CD4-positive, alpha-beta T cell treated with Interleukin-1 beta for 1 hour (primary cell): ENCODE measurements at regions not wholly inside any gene's neighbourhood (a gene's known extent, or its start where the extent isn't known, plus 50 kb on each side); places are given as distances from the start of the nearest gene placed in this dataset.

Experiments
- DNase-seq, 2 donors: peaks; one replicate each; pipeline ENCODE4 v3.0.0-alpha.2; 2020 to 2022

DNA sequence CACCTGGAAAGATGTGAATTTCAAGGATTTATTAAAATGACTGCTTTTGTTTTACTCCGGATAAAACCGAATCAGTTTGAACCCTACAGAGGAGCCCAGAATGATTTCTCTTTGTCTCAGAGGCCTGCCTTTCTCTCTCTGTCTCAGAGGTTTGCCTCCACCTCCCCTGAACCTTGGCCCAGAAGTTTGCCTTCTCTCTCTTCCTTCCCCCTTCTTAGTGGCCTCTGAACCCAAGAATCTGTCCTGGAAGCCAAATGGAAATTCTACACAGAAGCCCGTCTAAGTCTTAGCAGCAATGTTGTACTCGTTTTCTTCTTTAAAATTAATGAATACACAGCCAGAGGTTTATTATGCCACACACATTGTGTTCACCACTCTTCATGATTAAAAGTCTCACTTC lies 200.7 kb downstream of the SOCS6 start:
- no peak for DNase-seq

- no peak for DNase-seq
Measured at GRCh38 chr18:70469916-70470315, 181.1 kb downstream of the SOCS6 start.

DNA sequence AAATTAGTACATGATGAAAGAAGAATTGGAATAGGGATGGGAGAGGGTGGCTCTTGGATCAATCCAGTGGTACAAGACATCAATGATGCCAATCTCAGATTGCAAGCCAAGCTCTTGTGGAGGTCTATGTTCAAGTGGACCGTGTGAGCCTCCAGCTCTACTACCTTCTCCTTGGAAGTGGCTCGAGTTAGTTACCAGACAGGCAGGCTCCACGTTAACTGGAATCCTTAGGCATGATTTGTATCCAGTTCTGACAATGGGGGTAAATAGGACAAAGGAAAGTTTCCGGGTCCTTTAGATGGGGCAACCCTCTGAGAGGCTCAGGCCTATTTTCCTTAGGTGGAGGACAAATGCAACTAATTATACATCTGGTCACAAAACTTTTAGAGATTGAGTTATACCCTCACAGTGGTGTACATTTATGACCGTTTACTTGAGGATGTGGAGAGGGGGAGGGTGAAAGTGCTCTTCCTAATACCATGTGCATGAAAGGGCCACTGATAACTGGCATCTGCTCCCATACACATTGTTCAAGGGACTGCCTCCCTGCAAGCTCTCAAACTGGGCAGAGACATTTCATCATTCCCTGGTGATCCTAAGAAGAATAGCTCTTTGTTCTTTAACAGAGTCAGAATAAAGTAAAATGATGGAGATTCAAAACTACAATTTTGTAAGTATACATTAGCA lies 180.2 kb downstream of the SOCS6 start:
- no peak for DNase-seq

DNA sequence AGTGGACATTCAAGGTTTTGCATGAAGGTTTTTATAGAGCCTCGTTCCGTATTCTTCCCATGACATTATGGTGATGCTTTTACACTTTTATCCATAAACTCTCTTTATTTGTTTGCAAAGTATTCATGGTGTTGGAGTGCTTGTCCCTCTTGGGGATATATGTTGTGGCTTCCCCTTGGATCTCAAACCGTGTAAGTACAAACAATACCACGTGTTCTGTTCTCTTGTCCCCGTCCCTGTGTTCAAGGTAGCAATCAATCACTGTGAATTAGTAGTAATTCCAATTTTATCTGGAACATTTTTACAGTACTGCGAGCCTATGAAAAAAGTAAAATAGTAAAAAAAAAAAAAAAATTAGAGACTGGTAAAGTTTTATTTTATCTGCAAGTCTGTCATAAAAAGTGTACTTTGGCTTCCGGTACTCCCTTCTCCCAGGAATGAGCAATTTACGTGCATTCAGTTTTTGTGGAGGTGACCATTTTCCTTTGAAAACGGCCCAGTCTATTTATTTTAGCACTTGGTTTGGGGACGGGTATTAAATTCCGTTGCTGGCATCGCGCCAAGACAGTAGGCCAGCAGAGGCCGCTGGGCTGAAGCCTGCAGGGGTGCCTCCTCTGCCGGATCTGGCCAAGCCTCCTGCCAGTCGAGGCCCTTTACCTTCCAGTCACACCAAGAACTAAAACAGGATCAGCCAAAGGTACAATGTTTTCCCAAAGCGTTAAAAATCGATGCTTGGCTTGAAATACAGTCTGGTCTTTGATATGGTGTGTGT lies 175.7 kb downstream of the SOCS6 start:
- DNase-seq, result peak; percentile 5 to 40

GRCh38 chr18:70463085-70463484 lies 174.2 kb downstream of the SOCS6 start:
- no peak for DNase-seq

- no peak for DNase-seq
Measured at GRCh38 chr18:70462078-70462439, 173.2 kb downstream of the SOCS6 start.

GRCh38 chr18:70461323-70462077 lies 172.7 kb downstream of the SOCS6 start:
- DNase-seq, result no peak

GRCh38 chr18:70459731-70460130 lies 170.9 kb downstream of the SOCS6 start:
- DNase-seq, result no peak

DNA sequence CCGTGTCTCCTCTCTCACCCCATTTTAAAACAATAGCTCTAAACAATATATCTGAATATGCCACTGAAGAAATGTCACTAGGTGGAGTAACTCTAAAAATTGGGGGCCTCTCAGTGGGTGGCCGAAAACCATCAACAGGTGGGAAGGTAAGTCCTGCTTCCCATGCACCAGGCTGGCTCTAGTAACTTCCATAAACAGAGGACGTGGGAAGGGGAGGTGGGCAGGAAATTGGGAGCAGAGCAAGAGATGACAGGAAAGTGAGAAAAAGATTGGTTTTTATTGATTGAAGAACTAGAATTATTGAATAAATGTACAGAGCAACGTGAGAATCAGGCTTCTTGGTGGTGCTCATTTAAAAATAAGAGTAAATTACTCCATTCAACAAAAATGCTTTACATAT lies 170.4 kb downstream of the SOCS6 start:
- DNase-seq, result no peak

DNA sequence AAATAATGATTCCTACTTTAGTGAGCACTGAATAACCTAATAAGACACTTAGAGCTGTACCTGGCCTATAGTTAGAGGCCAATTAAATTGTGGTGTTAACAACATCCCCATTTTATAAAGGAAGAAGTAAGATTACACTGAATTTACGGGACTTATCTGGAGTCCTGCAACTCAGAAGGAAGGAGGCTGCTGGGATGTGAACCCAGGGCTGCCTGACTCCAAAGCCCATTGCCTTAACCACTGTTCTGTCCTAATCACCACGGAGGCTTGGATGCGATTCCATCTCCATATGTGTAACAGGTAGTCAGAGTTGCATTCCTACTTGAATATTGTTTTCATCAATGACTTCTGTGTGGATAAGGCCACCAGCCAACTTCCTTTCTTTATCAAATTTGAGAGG lies 168.9 kb downstream of the SOCS6 start:
- DNase-seq, result no peak

- no peak for DNase-seq
Measured at GRCh38 chr18:70457223-70457622, 168.4 kb downstream of the SOCS6 start.

DNA sequence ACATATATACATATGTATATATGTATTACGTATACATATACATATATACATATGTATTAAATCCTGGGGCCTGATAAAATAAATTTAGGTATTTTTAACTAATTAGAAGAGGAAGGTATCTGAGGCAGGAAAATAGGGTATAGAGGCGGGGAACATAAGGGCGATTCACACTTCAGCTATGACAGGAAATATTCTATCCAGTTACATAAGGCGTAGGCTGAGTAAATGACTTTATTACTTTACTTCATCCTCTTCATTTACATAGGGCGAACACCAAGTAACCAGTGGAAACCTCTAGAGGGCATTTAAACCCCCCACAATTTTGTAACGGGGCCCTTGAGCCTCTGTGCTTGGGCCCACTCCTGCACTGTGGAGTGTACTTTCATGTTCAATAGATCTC lies 167.5 kb downstream of the SOCS6 start:
- no peak for DNase-seq

DNA sequence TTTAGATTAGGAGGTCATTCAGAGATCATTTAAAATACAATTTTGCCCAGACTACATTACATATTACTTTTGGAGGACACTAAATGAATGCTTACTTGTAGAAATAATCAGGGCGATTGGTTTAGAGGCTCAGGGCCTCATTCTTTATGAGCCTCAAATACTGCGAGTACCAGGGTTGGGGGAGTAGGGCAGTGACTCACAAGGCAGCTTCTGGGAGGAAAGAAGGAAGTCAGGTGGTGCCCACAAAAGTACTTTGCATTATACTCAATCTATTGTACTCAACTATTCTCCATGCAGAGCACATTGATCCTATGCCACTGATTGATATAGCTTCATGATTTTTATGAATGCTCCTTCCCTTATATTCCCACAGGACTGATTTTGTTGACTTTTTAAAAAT lies 166.9 kb downstream of the SOCS6 start:
- no peak for DNase-seq

DNA sequence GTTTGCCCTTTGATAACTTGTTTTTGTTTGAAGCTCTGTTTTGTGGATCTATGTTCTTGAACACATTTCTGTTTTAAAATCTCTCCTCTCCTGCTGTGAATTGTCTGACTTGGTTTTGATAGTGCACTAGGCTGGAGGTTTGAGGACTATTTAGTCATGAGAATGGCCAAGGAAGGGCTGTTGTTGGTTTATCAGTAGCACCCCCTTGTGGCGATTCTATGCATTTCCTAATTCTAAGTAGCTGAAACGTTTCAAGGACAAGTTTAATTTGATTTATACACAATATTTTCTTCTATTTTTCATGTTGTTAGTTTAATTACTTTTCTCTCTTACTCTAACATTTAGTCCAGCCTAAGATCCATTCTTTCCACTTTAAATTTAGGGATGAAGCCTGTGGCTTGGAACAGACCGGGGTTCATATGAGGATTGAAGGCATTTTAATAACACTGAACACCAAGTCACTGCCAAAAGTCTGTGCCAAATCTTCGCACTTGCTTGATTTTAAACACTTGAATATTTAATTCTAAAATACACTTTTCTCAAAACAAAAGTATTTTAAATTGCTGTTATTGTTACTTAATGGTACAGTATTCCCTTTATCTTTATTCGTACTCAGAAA lies 166.0 kb downstream of the SOCS6 start:
- peak; percentile 24 to 38 for DNase-seq

GRCh38 chr18:70453058-70453775 lies 164.4 kb downstream of the SOCS6 start:
- no peak for DNase-seq

GRCh38 chr18:70452501-70452900 lies 163.7 kb downstream of the SOCS6 start:
- DNase-seq, result no peak

GRCh38 chr18:70450426-70451253 lies 161.8 kb downstream of the SOCS6 start:
- no peak for DNase-seq

GRCh38 chr18:70448588-70448987 lies 159.7 kb downstream of the SOCS6 start:
- no peak for DNase-seq

- no peak for DNase-seq
Measured at GRCh38 chr18:70446063-70446462, 157.2 kb downstream of the SOCS6 start.

DNA sequence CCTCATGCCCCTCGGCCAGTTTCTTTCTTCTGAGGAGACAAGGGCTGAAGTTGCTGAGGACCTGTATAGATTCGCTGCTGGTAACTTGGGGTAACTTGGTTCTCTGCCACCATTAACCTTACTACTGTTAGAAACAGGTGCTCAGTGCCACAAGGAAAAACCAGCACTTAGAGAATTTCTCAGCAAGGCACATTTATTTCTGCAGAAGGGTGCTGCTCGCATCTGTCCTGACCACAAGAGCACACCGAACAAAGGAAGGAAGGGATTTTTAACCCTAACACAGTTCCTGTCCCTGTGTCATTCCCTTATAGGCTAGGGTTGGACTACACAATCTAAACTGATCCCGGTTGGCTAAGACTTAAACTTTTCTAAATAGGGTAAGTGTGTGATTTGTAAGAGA lies 154.1 kb downstream of the SOCS6 start:
- no peak for DNase-seq

GRCh38 chr18:70432804-70433400 lies 144.1 kb downstream of the SOCS6 start:
- DNase-seq, result no peak
